ENCODE measurements at regions not wholly inside any gene's neighbourhood (a gene's known extent, or its start where the extent isn't known, plus 50 kb on each side); places are given as distances from the start of the nearest gene placed in this dataset.
"Not testable (repeated sequence)": the region's sequence is repeated elsewhere in the genome, so short reads cannot be mapped to it uniquely, and the experiment has no call there.

DNA sequence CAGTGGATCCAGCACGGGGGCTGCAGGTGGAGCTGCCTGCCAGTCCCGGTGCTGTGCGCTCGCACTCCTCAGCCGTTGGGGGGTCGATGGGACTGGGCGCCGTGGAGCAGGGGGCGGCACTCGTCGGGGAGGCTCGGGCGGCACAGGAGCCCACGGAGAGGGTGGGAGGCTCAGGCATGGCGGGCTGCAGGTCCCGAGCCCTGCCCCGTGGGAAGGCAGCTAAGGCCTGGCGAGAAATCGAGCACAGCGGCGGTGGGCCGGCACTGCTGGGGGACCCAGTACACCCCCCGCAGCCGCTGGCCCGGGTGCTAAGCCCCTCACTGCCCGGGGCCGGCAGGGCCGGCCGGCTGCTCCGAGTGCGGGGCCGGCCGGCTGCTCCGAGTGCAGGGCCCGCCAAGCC, 52.3 kb upstream of the MARK1 start:
- H3K4me1 Mint-ChIP-seq; H3K36me3 Mint-ChIP-seq (ENCODE audit: low read depth); H3K27ac Mint-ChIP-seq; DNase-seq; H3K27me3 Mint-ChIP-seq; H3K9me3 Mint-ChIP-seq; CTCF ChIA-PET; H3K4me3 Mint-ChIP-seq; POLR2A ChIA-PET: not testable (repeated sequence)

DNA sequence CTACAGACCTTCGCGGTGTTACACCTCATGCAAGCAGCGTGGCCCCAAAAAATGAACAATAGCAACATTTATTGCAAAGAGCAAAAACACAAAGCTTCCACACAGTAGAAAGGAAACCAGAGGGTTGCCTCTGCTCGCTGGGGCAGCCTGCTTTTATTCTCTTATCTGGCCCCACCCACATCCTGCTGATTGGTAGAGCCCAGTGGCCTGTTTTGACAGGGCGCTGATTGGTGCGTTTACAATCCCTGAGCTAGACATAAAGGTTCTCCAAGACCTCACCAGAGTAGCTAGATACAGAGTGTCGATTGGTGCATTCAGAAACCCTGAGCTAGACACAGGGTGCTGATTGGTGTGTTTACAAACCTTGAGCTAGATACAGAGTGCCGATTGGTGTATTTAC, 52.8 kb upstream of the MARK1 start:
- H3K27me3 Mint-ChIP-seq; DNase-seq; H3K9me3 Mint-ChIP-seq; H3K4me3 Mint-ChIP-seq; H3K4me1 Mint-ChIP-seq; CTCF ChIA-PET; H3K27ac Mint-ChIP-seq; POLR2A ChIA-PET; H3K36me3 Mint-ChIP-seq (ENCODE audit: low read depth): not testable (repeated sequence)

DNA sequence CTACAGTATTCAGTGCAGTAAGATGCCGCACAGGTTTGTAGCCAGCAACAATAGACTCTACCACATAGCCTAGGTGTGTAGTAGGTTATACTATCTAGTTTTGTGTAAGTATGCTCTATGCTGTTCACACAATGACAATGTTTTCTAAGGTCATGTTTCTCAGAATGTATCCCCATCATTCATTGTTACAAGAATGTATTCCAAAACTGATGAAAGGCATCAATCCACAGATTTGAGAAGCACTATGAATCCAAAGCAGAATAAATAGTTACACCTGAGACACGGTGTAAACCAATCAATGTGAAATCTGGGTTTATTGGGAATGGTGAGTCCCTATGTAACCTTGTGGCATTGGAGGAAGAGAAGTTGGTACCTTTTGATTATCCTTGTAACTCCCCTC, 54.5 kb upstream of the MARK1 start:
- ChIA-PET POLR2A (no interaction called here), CTCF (no interaction called here)
- DNase-seq, result no peak
- H3K27ac Mint-ChIP-seq, result no peak overlapping the region
- no peaks in the 10 kb centered on the region for H3K9me3 Mint-ChIP-seq
- H3K36me3 Mint-ChIP-seq (ENCODE audit: low read depth), result no peaks in the 10 kb centered on the region
- no peak overlapping the region for H3K4me3 Mint-ChIP-seq
- no peaks in the 10 kb centered on the region for H3K27me3 Mint-ChIP-seq
- no peaks in the 10 kb centered on the region for H3K4me1 Mint-ChIP-seq

DNA sequence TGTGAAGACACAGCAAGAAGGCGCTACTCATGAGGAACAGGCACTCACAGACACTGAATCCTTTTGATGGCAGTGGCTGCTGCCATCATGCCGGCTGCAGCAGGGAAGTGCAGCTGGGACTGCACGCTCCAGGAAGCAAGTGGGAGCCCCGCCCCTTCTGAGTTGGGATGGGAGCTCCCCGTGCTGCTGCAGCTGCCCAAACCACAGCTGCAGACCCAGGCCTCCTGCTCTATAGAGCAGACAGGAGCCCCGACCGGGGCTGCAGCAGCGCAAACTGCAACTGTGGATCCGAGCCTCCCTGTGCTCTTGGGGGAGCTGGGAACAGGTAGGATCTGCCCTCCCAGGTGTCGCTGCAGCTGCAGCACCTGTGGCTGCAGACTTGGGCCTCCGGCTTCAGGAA, 65.2 kb upstream of the MARK1 start:
- H3K4me3 Mint-ChIP-seq, result no peak overlapping the region
- CTCF ChIA-PET, result no interaction called here
- H3K9me3 Mint-ChIP-seq, result peaks cover 7% of the 10 kb centered on the region

DNA sequence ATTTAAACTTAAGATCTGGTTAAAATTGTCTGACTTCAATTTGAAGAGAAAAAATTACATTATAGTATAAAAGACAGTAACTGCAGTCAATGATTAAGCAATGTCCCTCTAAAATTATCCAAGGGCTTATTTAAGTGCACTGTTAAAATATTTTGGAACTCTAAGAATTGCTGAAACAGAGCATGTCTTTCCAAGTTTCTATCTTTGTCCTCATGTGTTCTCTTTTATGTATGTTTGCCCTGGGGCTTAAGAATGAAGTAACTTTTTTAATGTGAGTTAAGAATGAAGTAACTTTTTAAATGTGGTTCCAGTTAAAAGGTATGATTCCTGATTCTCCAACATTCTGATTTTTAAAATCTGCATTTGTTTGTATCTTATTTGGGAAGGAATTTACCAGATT, 69.0 kb upstream of the MARK1 start:
- H3K27ac Mint-ChIP-seq, result no peak overlapping the region
- no peaks in the 10 kb centered on the region for H3K4me1 Mint-ChIP-seq
- H3K4me3 Mint-ChIP-seq, result no peak overlapping the region
- H3K27me3 Mint-ChIP-seq, result peaks cover 2% of the 10 kb centered on the region
- CTCF ChIA-PET, result no interaction called here
- DNase-seq, result no peak
- H3K36me3 Mint-ChIP-seq (ENCODE audit: low read depth), result no peaks in the 10 kb centered on the region
- POLR2A ChIA-PET, result no interaction called here
- H3K9me3 Mint-ChIP-seq, result no peaks in the 10 kb centered on the region

More for the DNA sequence above, 65.2 kb upstream of the MARK1 start:
- H3K27me3 Mint-ChIP-seq, result no peaks in the 10 kb centered on the region
- no peaks in the 10 kb centered on the region for H3K4me1 Mint-ChIP-seq
- DNase-seq, result no peak
- POLR2A ChIA-PET, result no interaction called here
- H3K27ac Mint-ChIP-seq, result no peak overlapping the region
- H3K36me3 Mint-ChIP-seq (ENCODE audit: low read depth), result no peaks in the 10 kb centered on the region

DNA sequence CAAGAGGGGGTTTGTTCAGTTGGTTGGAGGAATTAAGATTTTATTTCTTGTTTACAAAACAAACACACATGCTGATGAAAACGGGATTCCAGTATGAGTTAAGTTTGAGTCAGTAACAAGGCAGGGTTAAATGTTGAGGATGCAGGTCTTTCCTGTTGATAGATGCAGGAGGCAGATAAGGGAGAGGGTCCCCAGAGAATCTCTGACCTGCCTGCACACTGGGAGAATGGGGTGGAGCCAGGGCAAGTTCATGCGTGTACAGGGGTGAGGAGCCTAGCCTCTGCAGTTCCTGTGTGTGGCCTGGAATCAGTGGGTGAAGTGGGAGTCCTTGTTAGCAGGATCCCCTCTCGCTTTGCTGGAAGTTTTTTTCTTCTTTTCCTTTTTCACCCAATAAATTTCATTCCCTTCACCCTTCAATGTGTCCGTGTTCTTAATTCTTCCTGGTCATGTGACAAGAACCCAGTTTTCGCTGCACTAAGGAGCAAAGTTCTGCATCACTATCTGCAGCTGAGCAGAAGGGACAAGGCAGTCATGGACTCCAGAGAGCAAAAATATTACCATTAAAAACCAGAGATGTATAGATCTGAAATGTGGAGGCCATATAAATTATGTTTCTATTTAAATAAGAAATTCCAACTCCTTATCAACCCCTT, 69.9 kb upstream of the MARK1 start:
- ChIA-PET CTCF (no interaction called here), POLR2A (no interaction called here)
- Mint-ChIP-seq H3K9me3 (no peaks in the 10 kb centered on the region), H3K4me3 (no peak overlapping the region), H3K36me3 (ENCODE audit: low read depth) (no peaks in the 10 kb centered on the region), H3K27me3 (peaks cover 4% of the 10 kb centered on the region), H3K27ac (no peak overlapping the region), H3K4me1 (no peaks in the 10 kb centered on the region)
- DNase-seq, result no peak

DNA sequence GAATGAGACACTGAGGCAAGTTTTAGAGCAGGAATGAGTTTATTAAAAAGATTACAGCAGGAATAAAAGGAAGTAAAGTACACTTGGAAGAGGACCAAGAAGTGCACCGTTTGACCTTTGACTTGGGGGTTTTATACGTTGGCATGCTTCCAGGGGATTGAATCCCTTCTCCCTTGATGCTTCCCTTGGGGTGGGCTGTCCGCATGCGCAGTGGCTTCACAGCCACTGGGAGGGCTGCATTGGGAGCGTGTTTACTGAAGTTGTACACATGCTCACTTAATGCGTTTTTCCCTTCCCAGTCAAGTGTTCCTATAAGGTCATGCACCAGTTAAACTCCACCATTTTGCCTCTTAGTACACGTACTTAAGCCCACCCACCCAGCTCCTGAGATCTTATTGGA, 72.4 kb upstream of the MARK1 start:
- peaks cover 7% of the 10 kb centered on the region for H3K27me3 Mint-ChIP-seq
- H3K9me3 Mint-ChIP-seq, result no peaks in the 10 kb centered on the region
- ChIA-PET POLR2A (no interaction called here), CTCF (no interaction called here)
- H3K36me3 Mint-ChIP-seq (ENCODE audit: low read depth), result no peaks in the 10 kb centered on the region
- H3K27ac Mint-ChIP-seq, result no peak overlapping the region
- no peaks in the 10 kb centered on the region for H3K4me1 Mint-ChIP-seq
- DNase-seq, result no peak
- no peak overlapping the region for H3K4me3 Mint-ChIP-seq

DNA sequence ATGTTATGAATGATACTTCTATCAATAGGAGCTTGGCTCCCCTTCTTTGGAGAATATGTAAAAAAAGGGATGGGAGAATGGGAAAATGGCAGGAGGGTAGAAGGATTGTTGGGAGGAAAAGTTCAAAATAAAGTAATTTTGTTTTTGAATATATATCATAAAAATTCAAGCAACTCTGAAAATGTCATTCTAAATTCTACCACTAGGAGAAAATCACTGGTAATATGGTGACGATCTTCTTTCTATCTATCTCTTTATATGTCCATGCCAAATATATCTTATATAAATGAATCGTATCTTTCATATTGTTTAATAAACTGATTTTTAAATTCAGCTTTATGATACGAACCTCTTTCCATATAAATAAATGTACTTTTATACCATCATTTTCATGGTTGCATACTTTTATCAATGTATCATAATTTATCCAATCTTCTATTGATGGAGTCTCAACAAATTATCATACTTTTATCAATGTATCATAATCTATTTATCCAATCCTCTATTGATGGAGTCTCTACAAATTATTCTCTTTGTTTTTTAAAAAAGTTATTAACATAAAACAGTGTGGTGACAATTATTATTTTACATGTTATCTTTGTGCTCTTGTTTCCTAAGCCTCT, 73.7 kb upstream of the MARK1 start:
- Mint-ChIP-seq H3K4me3 (no peak overlapping the region), H3K9me3 (no peaks in the 10 kb centered on the region), H3K27me3 (peaks cover 7% of the 10 kb centered on the region), H3K4me1 (no peaks in the 10 kb centered on the region), H3K27ac (no peak overlapping the region), H3K36me3 (ENCODE audit: low read depth) (no peaks in the 10 kb centered on the region)
- DNase-seq, result no peak
- ChIA-PET POLR2A (no interaction called here), CTCF (no interaction called here)

DNA sequence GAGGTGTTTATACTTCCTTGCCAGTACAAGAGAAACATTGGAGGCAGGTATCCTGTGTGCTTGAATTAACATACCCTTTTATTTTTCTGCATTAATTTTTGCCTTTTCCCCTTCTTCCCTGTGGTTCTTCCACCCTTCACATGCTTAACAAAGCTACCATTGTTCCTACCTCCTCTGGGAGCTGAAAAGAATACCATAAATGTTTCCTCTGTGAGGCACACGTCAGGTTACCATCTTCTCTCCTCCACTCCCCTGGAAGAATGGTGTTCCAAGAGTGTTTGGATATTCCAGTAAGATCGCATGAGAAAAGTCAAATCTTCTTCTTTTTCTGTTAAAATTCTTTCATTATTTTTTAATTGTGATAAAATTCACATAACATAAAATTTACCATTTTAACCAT, 74.6 kb upstream of the MARK1 start:
- peaks cover 7% of the 10 kb centered on the region for H3K27me3 Mint-ChIP-seq
- H3K4me3 Mint-ChIP-seq, result no peak overlapping the region
- H3K9me3 Mint-ChIP-seq, result no peaks in the 10 kb centered on the region
- H3K4me1 Mint-ChIP-seq, result no peaks in the 10 kb centered on the region
- DNase-seq, result no peak
- ChIA-PET CTCF (no interaction called here), POLR2A (no interaction called here)
- H3K36me3 Mint-ChIP-seq (ENCODE audit: low read depth), result no peaks in the 10 kb centered on the region
- no peak overlapping the region for H3K27ac Mint-ChIP-seq

DNA sequence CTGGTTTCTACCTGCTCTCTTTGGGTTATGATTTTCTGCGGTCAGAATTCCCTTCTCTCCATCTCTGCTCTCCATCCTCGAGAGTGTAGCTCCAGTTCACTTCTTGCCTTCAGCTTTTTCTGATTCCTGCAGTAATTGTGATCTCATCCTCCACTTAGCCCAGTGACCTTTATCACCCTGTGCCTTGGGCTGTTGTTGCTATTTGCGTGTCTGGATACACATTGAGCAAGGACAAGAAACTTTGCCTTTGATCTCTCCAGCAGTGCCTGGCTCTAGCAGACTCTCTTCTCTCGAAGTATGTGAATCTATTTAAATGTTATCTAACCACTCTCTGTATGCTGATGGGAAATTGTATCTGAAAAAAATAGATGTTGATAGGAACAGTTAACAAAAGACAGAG, 76.4 kb upstream of the MARK1 start:
- Mint-ChIP-seq H3K9me3 (no peaks in the 10 kb centered on the region), H3K4me1 (no peaks in the 10 kb centered on the region), H3K27ac (no peak overlapping the region), H3K4me3 (no peak overlapping the region), H3K36me3 (ENCODE audit: low read depth) (no peaks in the 10 kb centered on the region), H3K27me3 (peaks cover 7% of the 10 kb centered on the region)
- DNase-seq, result no peak
- ChIA-PET POLR2A (no interaction called here), CTCF (no interaction called here)

DNA sequence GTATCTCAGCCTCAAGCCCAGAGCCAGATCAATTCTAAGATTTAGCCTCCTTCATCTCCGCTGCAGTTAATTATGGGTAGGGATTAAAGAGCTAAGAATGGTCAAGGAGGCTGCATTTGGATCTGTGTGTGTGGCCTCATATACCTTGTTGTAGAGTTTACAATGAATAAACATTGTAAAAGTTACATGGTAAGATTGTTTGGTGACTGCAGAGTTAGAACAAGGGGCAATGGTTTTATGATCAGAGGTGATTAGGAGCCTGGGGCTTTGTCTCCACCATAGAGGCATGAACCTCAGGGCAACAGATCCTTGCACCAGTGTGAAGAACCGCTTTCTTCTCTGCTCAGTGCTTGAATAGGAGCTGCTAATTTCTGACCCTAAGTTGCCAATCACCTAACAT, 77.0 kb upstream of the MARK1 start:
- DNase-seq, result no peak
- H3K27ac Mint-ChIP-seq, result no peak overlapping the region
- H3K9me3 Mint-ChIP-seq, result no peaks in the 10 kb centered on the region
- no peaks in the 10 kb centered on the region for H3K4me1 Mint-ChIP-seq
- H3K27me3 Mint-ChIP-seq, result peaks cover 7% of the 10 kb centered on the region
- CTCF ChIA-PET, result no interaction called here
- POLR2A ChIA-PET, result no interaction called here
- H3K4me3 Mint-ChIP-seq, result no peak overlapping the region
- H3K36me3 Mint-ChIP-seq (ENCODE audit: low read depth), result no peaks in the 10 kb centered on the region

DNA sequence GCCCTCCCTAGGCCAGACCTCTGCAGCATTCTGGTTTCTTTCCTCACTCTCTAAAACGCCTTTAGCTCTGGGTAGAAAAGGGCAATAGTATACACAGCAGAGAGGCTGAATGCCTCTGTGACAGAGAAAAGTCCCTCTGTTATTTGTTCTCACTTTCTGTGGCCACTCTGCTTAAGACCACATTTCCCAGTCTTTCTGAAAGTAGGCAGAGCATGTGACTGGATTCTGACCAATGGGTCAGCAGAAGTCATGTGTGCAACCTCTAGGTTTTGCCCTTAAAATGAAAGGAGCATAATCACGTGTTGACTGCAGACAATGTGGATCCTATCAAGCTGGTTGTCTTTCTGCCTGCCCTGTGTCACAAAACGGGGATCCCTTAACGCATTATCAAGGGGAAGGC, 79.7 kb upstream of the MARK1 start:
- H3K9me3 Mint-ChIP-seq, result no peaks in the 10 kb centered on the region
- ChIA-PET CTCF (no interaction called here), POLR2A (no interaction called here)
- no peaks in the 10 kb centered on the region for H3K4me1 Mint-ChIP-seq
- no peak overlapping the region for H3K27ac Mint-ChIP-seq
- H3K27me3 Mint-ChIP-seq, result peaks cover 3% of the 10 kb centered on the region
- no peak for DNase-seq
- H3K36me3 Mint-ChIP-seq (ENCODE audit: low read depth), result no peaks in the 10 kb centered on the region
- H3K4me3 Mint-ChIP-seq, result no peak overlapping the region

DNA sequence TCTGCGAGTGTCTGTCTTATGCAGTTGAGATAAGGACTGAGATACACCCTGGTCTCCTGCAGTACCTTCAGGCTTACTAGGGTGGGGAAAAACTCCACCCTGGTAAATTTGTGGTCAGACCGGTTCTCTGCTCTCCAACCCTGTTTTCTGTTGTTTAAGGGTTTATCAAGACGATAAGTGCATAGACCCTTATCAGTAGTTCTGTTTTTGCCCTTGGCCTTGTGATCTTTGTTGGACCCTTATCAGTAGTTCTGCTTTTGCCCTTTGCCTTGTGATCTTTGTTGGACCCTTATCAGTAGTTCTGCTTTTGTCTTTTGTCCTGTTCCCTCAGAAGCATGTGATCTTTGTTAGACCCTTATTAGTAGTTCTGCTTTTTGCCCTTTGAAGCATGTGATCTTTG, 83.3 kb upstream of the MARK1 start:
- H3K27me3 Mint-ChIP-seq; POLR2A ChIA-PET; H3K9me3 Mint-ChIP-seq; H3K36me3 Mint-ChIP-seq (ENCODE audit: low read depth); H3K27ac Mint-ChIP-seq; H3K4me1 Mint-ChIP-seq; CTCF ChIA-PET; H3K4me3 Mint-ChIP-seq; DNase-seq: not testable (repeated sequence)

DNA sequence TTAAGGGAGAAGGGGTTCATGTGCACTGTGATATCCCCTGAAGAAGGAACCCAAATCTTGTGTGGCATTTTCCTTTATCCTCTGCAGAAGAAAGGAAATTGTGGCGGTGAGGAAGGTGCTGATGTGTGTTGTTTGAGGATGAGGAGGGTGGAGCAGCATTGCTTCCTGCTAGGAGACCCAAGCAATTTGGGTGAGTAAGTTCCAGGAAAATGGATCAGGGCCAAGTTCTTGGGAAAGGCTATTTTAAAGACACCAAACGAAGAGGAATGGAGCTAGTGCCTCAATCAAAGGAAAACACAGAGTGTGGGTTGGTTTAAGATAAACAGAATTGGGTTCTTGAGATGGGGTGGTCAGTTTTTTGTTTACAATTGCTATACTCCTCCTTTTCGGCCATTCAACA, 86.7 kb upstream of the MARK1 start:
- H3K9me3 Mint-ChIP-seq, result no peaks in the 10 kb centered on the region
- no peaks in the 10 kb centered on the region for H3K36me3 Mint-ChIP-seq (ENCODE audit: low read depth)
- H3K27me3 Mint-ChIP-seq, result peaks cover 1% of the 10 kb centered on the region
- no peaks in the 10 kb centered on the region for H3K4me1 Mint-ChIP-seq
- POLR2A ChIA-PET, result no interaction called here
- no peak for DNase-seq
- H3K4me3 Mint-ChIP-seq, result no peak overlapping the region
- no peak overlapping the region for H3K27ac Mint-ChIP-seq
- CTCF ChIA-PET, result no interaction called here

DNA sequence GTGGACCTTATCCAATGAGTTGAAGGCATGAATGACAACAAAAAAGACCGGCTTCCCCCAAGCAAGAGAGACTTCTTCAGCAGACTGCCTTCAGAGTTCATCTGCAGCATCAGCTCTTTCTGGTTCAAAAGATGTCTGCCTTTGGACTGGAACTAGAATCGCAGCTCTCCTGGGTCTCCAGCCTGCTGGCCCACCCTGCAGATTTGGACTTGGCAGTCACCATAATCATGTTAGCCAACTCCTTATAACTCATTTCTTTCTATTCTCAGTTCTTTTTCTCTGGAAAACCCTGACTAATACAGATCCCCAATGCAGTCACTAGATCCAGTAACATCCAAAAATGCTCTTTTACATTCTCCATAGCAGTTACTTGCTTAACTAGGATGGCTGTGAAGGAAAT, 89.2 kb upstream of the MARK1 start:
- CTCF ChIA-PET, result no interaction called here
- no peak for DNase-seq
- Mint-ChIP-seq H3K27ac (no peak overlapping the region), H3K4me3 (no peak overlapping the region), H3K4me1 (no peaks in the 10 kb centered on the region), H3K9me3 (no peaks in the 10 kb centered on the region), H3K27me3 (peaks cover 1% of the 10 kb centered on the region), H3K36me3 (ENCODE audit: low read depth) (no peaks in the 10 kb centered on the region)
- POLR2A ChIA-PET, result no interaction called here

Measured in activated CD4-positive, alpha-beta memory T cell treated with anti-CD3 and anti-CD28 coated beads, Interleukin-2, amount 10 ng/mL, durations not matched to agents 7 days and 5 days (primary cell).